NCI-H1694 (cell line): ENCODE measurements at regions not wholly inside any gene's neighbourhood (a gene's known extent, or its start where the extent isn't known, plus 50 kb on each side); places are given as distances from the start of the nearest gene placed in this dataset.

ENCODE experiments used
- DNase-seq: peaks from one replicate; lab custom pipeline; 2025; lab: John Stamatoyannopoulos, UW

- DNase-seq: no peak
Observed at GRCh38 chr3:23665741-23666140, 140.0 kb upstream of the UBE2E1 start.

GRCh38 chr3:23666818-23667217 lies 138.9 kb upstream of the UBE2E1 start:
- no peak for DNase-seq

- no peak for DNase-seq
Observed at GRCh38 chr3:23667536-23668429, 138.0 kb upstream of the UBE2E1 start.

GRCh38 chr3:23668430-23668904 lies 137.3 kb upstream of the UBE2E1 start:
- DNase-seq: no peak

- DNase-seq: no peak
Observed at GRCh38 chr3:23669541-23670255, 136.1 kb upstream of the UBE2E1 start.

- DNase-seq: no peak
Observed at GRCh38 chr3:23671851-23672589, 133.7 kb upstream of the UBE2E1 start.

- no peak for DNase-seq
Observed at GRCh38 chr3:23672628-23673027, 133.1 kb upstream of the UBE2E1 start.

GRCh38 chr3:23675010-23675409 lies 130.7 kb upstream of the UBE2E1 start:
- DNase-seq: no peak

GRCh38 chr3:23676093-23676492 lies 129.7 kb upstream of the UBE2E1 start:
- no peak for DNase-seq

- no peak for DNase-seq
Observed at GRCh38 chr3:23682646-23683045, 123.1 kb upstream of the UBE2E1 start.

- DNase-seq: peak; percentile 30
Observed at GRCh38 chr3:23685541-23686258, 120.1 kb upstream of the UBE2E1 start.

GRCh38 chr3:23686519-23686918 lies 119.2 kb upstream of the UBE2E1 start:
- no peak for DNase-seq

GRCh38 chr3:23691357-23691895 lies 114.3 kb upstream of the UBE2E1 start:
- no peak for DNase-seq

GRCh38 chr3:23696842-23697241 lies 108.9 kb upstream of the UBE2E1 start:
- DNase-seq: no peak

- DNase-seq: no peak
Observed at GRCh38 chr3:23697416-23697815, 108.3 kb upstream of the UBE2E1 start.

- DNase-seq: no peak
Observed at GRCh38 chr3:23698652-23699313, 107.0 kb upstream of the UBE2E1 start.

- no peak for DNase-seq
Observed at GRCh38 chr3:23700616-23701015, 105.1 kb upstream of the UBE2E1 start.

- DNase-seq: no peak
Observed at GRCh38 chr3:23701716-23702597, 103.8 kb upstream of the UBE2E1 start.

GRCh38 chr3:23704298-23704697 lies 101.5 kb upstream of the UBE2E1 start:
- DNase-seq: no peak

GRCh38 chr3:23706111-23706510 lies 99.6 kb upstream of the UBE2E1 start:
- no peak for DNase-seq
